Tibial artery (tissue), 4 donors: ENCODE measurements at regions not wholly inside any gene's neighbourhood (a gene's known extent, or its start where the extent isn't known, plus 50 kb on each side); places are given as distances from the start of the nearest gene placed in this dataset.
"Not testable (repeated sequence)": the region's sequence is repeated elsewhere in the genome, so short reads cannot be mapped to it uniquely, and the experiment has no call there.

Experiments used
- DNase-seq, 2 donors: peaks; one replicate each; pipeline ENCODE4 v3.0.0-alpha.2; 2019
- H3K27ac ChIP-seq, 2 donors: fragments of 200-600 bp; sonication (generic) in 1 of 2; 1 replicate in 1 of 2; 2 replicates in 1 of 2; pipeline ENCODE4 v1.5.1; 2018 to 2019; ENCODE audit warnings: mild to moderate bottlenecking in 1 of 2
- H3K27me3 ChIP-seq, 2 donors: fragments of 200-600 bp; sonication (generic) in 1 of 2; one replicate each; pipeline versions ENCODE4 v1.5.1 to v1.6.0; 2016 to 2019
- H3K36me3 ChIP-seq, 3 donors: fragments of 200-600 bp; sonication (generic) in 2 of 3; one replicate each; pipeline ENCODE4 v1.5.1; 2016 to 2019; ENCODE audit warnings: mild to moderate bottlenecking in 2 of 3
- H3K4me1 ChIP-seq, 4 donors: fragments of 200-600 bp; sonication (generic) in 2 of 4; 1 replicate in 3 of 4; 2 replicates in 1 of 4; pipeline ENCODE4 v1.5.1; 2016 to 2019
- H3K4me3 ChIP-seq, 2 donors: fragments of 200-600 bp; sonication (generic) in 1 of 2; 1 replicate in 1 of 2; 2 replicates in 1 of 2; pipeline ENCODE4 v1.5.1; 2018 to 2019; ENCODE audit warnings: mild to moderate bottlenecking in 2 of 2
- H3K9me3 ChIP-seq, 3 donors: fragments of 200-600 bp; sonication (generic) in 1 of 3; one replicate each; pipeline ENCODE4 v1.5.1; 2016 to 2019
- CTCF ChIP-seq, 2 experiments: fragments of 200-600 bp in 1 of 2; fragments of 450-650 bp in 1 of 2; IDR thresholded peaks; one replicate each; pipeline ENCODE4 v1.5.1; 2017 to 2019; ENCODE audit warnings: antibody characterized with exemption in 2 of 2, mild to moderate bottlenecking in 1 of 2, moderate library complexity in 1 of 2
- intact Hi-C: fragments of 100-400 bp; cut with DNase I; formaldehyde crosslinking; loops from one replicate; pipeline ENCODE4 v1.15.0; 2023; ENCODE audit warnings: low total_unique reads

GRCh38 chr6:4426968-4427367 lies 291.6 kb upstream of the ECI2 start:
- Histone ChIP-seq H3K27ac (no peak overlapping the region), H3K36me3 (no peaks in the 10 kb centered on the region), H3K9me3 (peaks cover 0 to 8% (median 0%) of the 10 kb centered on the region in 3 donors), H3K4me1 (no peaks in the 10 kb centered on the region), H3K4me3 (no peak overlapping the region), H3K27me3 (no peaks in the 10 kb centered on the region)
- no peak for TF ChIP-seq CTCF (IDR thresholded peaks at IDR 0.05)
- intact Hi-C loops = no loop called here
- no peak for DNase-seq

GRCh38 chr6:4421837-4422236 lies 286.5 kb upstream of the ECI2 start:
- Histone ChIP-seq H3K27me3 (no peaks in the 10 kb centered on the region), H3K4me1 (no peaks in the 10 kb centered on the region), H3K9me3 (no peaks in the 10 kb centered on the region), H3K4me3 (no peak overlapping the region), H3K36me3 (no peaks in the 10 kb centered on the region), H3K27ac (no peak overlapping the region)
- TF ChIP-seq CTCF (IDR thresholded peaks at IDR 0.05) = no peak
- intact Hi-C loops = no loop called here
- no peak for DNase-seq

- intact Hi-C loops = no loop called here
- no peak for TF ChIP-seq CTCF (IDR thresholded peaks at IDR 0.05)
- no peaks in the 10 kb centered on the region for H3K36me3 ChIP-seq
- H3K27ac ChIP-seq = no peak overlapping the region
- no peaks in the 10 kb centered on the region for H3K9me3 ChIP-seq
- no peak overlapping the region for H3K4me3 ChIP-seq
- no peaks in the 10 kb centered on the region for H3K27me3 ChIP-seq
- H3K4me1 ChIP-seq = no peaks in the 10 kb centered on the region
- no peak for DNase-seq
Measured at GRCh38 chr6:4420160-4420865, 284.9 kb upstream of the ECI2 start.

GRCh38 chr6:4415549-4415948 lies 280.2 kb upstream of the ECI2 start:
- DNase-seq = no peak
- Histone ChIP-seq H3K9me3 (no peaks in the 10 kb centered on the region), H3K4me3 (no peak overlapping the region), H3K36me3 (no peaks in the 10 kb centered on the region), H3K27ac (no peak overlapping the region), H3K27me3 (no peaks in the 10 kb centered on the region), H3K4me1 (no peaks in the 10 kb centered on the region)
- intact Hi-C loops = no loop called here
- TF ChIP-seq CTCF (IDR thresholded peaks at IDR 0.05) = no peak

GRCh38 chr6:4414078-4414477 lies 278.7 kb upstream of the ECI2 start:
- H3K9me3 ChIP-seq, H3K27me3 ChIP-seq, H3K27ac ChIP-seq, H3K36me3 ChIP-seq, H3K4me3 ChIP-seq, DNase-seq, intact Hi-C loops, H3K4me1 ChIP-seq: not testable (repeated sequence)

GRCh38 chr6:4413073-4413472 lies 277.7 kb upstream of the ECI2 start:
- Histone ChIP-seq H3K9me3 (no peaks in the 10 kb centered on the region), H3K27ac (no peak overlapping the region), H3K4me1 (no peaks in the 10 kb centered on the region), H3K4me3 (no peak overlapping the region), H3K27me3 (no peaks in the 10 kb centered on the region), H3K36me3 (no peaks in the 10 kb centered on the region)
- no peak for TF ChIP-seq CTCF (IDR thresholded peaks at IDR 0.05)
- DNase-seq = no peak
- intact Hi-C loops = no loop called here
